Fibroblast of lung (primary cell): ENCODE measurements at regions not wholly inside any gene's neighbourhood (a gene's known extent, or its start where the extent isn't known, plus 50 kb on each side); places are given as distances from the start of the nearest gene placed in this dataset.

Experiments
- DNase-seq, 2 donors: peaks; one replicate each; pipeline versions ENCODE4 v3.0.0 to v3.0.0-alpha.2; 2010; ENCODE audit warnings: low read depth in 2 of 2
- H2AFZ ChIP-seq: 2 replicates; pipeline ENCODE4 v1.5.1; 2012; ENCODE audit warnings: low read length, control low read depth, inconsistent platforms
- H3K27ac ChIP-seq: 2 replicates; pipeline ENCODE4 v1.5.1; 2011; ENCODE audit warnings: low read length, control low read depth; ENCODE audit not compliant: insufficient read depth
- H3K27me3 ChIP-seq: 2 replicates; pipeline ENCODE4 v1.5.1; 2011; ENCODE audit warnings: mild to moderate bottlenecking, low read length; ENCODE audit not compliant: control insufficient read depth, insufficient read depth
- H3K36me3 ChIP-seq: 2 replicates; pipeline ENCODE4 v1.5.1; 2011; ENCODE audit warnings: low read length; ENCODE audit not compliant: control insufficient read depth, insufficient read depth
- H3K4me1 ChIP-seq: 2 replicates; pipeline ENCODE4 v1.5.1; 2011; ENCODE audit warnings: low read length; ENCODE audit not compliant: control insufficient read depth, insufficient read depth; ENCODE audit errors: extremely low read depth
- H3K4me2 ChIP-seq: 2 replicates; pipeline ENCODE4 v1.5.1; 2011; ENCODE audit warnings: low read length, control low read depth; ENCODE audit not compliant: insufficient read depth; ENCODE audit errors: extremely low read depth
- H3K4me3 ChIP-seq, 4 experiments: fragments of 200-600 bp in 1 of 4; sonication (generic) in 1 of 4; replicated peaks in 1 of 4; 2 replicates each; pipeline ENCODE4 v1.5.1; 2011 to 2016; ENCODE audit warnings: low read length in 4 of 4, low read depth in 3 of 4, mild to moderate bottlenecking in 3 of 4, control low read depth in 2 of 4, inconsistent platforms in 1 of 4, mixed read lengths in 1 of 4; ENCODE audit not compliant: insufficient read depth in 1 of 4; ENCODE audit errors: control extremely low read depth in 1 of 4
- H3K79me2 ChIP-seq: 2 replicates; pipeline ENCODE4 v1.5.1; 2012; ENCODE audit warnings: mild to moderate bottlenecking, low read length, inconsistent platforms; ENCODE audit not compliant: control insufficient read depth, insufficient read depth
- H3K9ac ChIP-seq: 2 replicates; pipeline ENCODE4 v1.5.1; 2011; ENCODE audit warnings: mild to moderate bottlenecking, low read length, control low read depth; ENCODE audit not compliant: insufficient read depth
- H3K9me3 ChIP-seq: 2 replicates; pipeline ENCODE4 v1.5.1; 2012; ENCODE audit warnings: low read depth, low read length; ENCODE audit not compliant: control insufficient read depth, insufficient read depth
- H4K20me1 ChIP-seq: 2 replicates; pipeline ENCODE4 v1.5.1; 2011; ENCODE audit warnings: low read length; ENCODE audit not compliant: control insufficient read depth, insufficient read depth; ENCODE audit errors: extremely low read depth
- EZH2 ChIP-seq: IDR thresholded peaks from 2 replicates; pipeline ENCODE4 v1.5.1; 2012; ENCODE audit warnings: low read length, control low read depth, mild to moderate bottlenecking; ENCODE audit errors: missing control alignments
- TF ChIP-seq, protein P1 (sequence below), 2 donors: IDR thresholded peaks in 1 of 2; conservative IDR thresholded peaks in 1 of 2; 1 replicate in 1 of 2; 2 replicates in 1 of 2; pipeline ENCODE4 v1.5.1; 2011 to 2012; ENCODE audit warnings: low read length in 2 of 2, control low read depth in 1 of 2, inconsistent platforms in 1 of 2, low read depth in 1 of 2, mild to moderate bottlenecking in 1 of 2

- peaks cover 19% of the 10 kb centered on the region for H3K4me1 ChIP-seq
- H2AFZ ChIP-seq = no peak overlapping the region
- H3K27me3 ChIP-seq = no peaks in the 10 kb centered on the region
- H3K79me2 ChIP-seq = no peaks in the 10 kb centered on the region
- H3K4me3 ChIP-seq = no peak overlapping the region
- no peak overlapping the region for H3K4me2 ChIP-seq
- TF ChIP-seq, protein P1, sequence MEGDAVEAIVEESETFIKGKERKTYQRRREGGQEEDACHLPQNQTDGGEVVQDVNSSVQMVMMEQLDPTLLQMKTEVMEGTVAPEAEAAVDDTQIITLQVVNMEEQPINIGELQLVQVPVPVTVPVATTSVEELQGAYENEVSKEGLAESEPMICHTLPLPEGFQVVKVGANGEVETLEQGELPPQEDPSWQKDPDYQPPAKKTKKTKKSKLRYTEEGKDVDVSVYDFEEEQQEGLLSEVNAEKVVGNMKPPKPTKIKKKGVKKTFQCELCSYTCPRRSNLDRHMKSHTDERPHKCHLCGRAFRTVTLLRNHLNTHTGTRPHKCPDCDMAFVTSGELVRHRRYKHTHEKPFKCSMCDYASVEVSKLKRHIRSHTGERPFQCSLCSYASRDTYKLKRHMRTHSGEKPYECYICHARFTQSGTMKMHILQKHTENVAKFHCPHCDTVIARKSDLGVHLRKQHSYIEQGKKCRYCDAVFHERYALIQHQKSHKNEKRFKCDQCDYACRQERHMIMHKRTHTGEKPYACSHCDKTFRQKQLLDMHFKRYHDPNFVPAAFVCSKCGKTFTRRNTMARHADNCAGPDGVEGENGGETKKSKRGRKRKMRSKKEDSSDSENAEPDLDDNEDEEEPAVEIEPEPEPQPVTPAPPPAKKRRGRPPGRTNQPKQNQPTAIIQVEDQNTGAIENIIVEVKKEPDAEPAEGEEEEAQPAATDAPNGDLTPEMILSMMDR (conservative IDR thresholded peaks at IDR 0.05 in 1 of 2, IDR thresholded peaks at IDR 0.05 in 1 of 2; ENCODE audit: low read depth in 1 of 2, low read length in 2 of 2) = no peak
- no peak for TF ChIP-seq EZH2
- no peak overlapping the region for H3K9ac ChIP-seq
- H3K9me3 ChIP-seq = no peaks in the 10 kb centered on the region
- no peaks in the 10 kb centered on the region for H4K20me1 ChIP-seq
- H3K27ac ChIP-seq = peak overlapping the region; percentile 93
- H3K36me3 ChIP-seq = no peaks in the 10 kb centered on the region
- DNase-seq = no peak
Observed at GRCh38 chr3:46096781-46097180, 69.5 kb upstream of the XCR1 start.

GRCh38 chr3:46096336-46096735 is 69.1 kb upstream of the XCR1 start:
- Histone ChIP-seq H3K4me2 (no peak overlapping the region), H3K4me3 (no peak overlapping the region), H3K9ac (no peak overlapping the region), H3K79me2 (no peaks in the 10 kb centered on the region), H2AFZ (no peak overlapping the region), H4K20me1 (no peaks in the 10 kb centered on the region), H3K36me3 (no peaks in the 10 kb centered on the region), H3K27me3 (no peaks in the 10 kb centered on the region), H3K27ac (no peak overlapping the region), H3K4me1 (peaks cover 19% of the 10 kb centered on the region), H3K9me3 (no peaks in the 10 kb centered on the region)
- TF ChIP-seq EZH2 = no peak
- TF ChIP-seq, protein P1 (conservative IDR thresholded peaks at IDR 0.05 in 1 of 2, IDR thresholded peaks at IDR 0.05 in 1 of 2; ENCODE audit: low read depth in 1 of 2, low read length in 2 of 2) = no peak
- DNase-seq = peak; percentile 14 to 20

DNA sequence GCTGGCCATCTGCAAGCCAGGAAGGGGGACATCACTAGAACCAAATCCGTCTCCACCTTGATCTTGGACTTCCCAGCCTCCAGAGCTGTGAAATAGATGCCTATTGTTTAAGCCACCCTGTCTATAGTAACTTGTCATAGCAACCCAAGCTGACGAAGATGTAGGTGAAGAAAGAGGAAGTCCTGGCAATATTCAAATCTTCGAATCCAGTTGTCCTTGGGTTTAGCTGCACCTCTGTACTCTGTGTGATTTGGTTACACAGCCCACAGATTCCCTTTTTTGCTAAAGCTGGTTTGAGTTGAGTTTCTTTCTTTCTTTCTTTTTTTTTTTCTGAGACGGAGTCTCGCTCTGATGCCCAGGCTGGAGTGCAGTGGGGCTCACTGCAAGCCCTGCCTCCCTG is 68.0 kb upstream of the XCR1 start:
- Histone ChIP-seq H2AFZ (no peak overlapping the region), H3K9me3 (no peaks in the 10 kb centered on the region), H3K4me3 (no peak overlapping the region), H3K4me1 (peaks cover 19% of the 10 kb centered on the region), H3K4me2 (no peak overlapping the region), H4K20me1 (no peaks in the 10 kb centered on the region), H3K79me2 (no peaks in the 10 kb centered on the region), H3K36me3 (no peaks in the 10 kb centered on the region), H3K9ac (no peak overlapping the region), H3K27ac (no peak overlapping the region), H3K27me3 (no peaks in the 10 kb centered on the region)
- DNase-seq = no peak
- TF ChIP-seq EZH2 = no peak
- TF ChIP-seq, protein P1 (conservative IDR thresholded peaks at IDR 0.05 in 1 of 2, IDR thresholded peaks at IDR 0.05 in 1 of 2; ENCODE audit: low read depth in 1 of 2, low read length in 2 of 2) = no peak
